ENCODE measurements at regions not wholly inside any gene's neighbourhood (a gene's known extent, or its start where the extent isn't known, plus 50 kb on each side); places are given as distances from the start of the nearest gene placed in this dataset.

- DNase-seq (ENCODE audit: low read depth in 1 of 2, low spot score in 1 of 2) (no peak), ATAC-seq (no peak), FAIRE-seq (peak; percentile 36)
- Histone ChIP-seq H3K4me1 (peaks cover 34% of the 10 kb centered on the region), H3K9me3 (no peaks in the 10 kb centered on the region), H3K4me3 (no peak overlapping the region), H3K4me2 (no peak overlapping the region), H3K27ac (peak overlapping the region; percentile 8 to 37; a peak in 2 of 6 replicates)
- ChIA-PET CTCF (interaction anchor here (0.8 to 2.0 kb wide), 2 partner anchors 21 to 27 kb away, joined by 3 to 4 read pairs; no protein-coding TSS in a partner anchor), POLR2A (no interaction called here)
- 52% methylated on average over 1 of the region's 1 CpG for WGBS (ENCODE audit: missing lambda C conversion rate)
- TF ChIP-seq KDM5A (IDR thresholded peaks at IDR 0.05) (no peak), REST (IDR thresholded peaks at IDR 0.05) (no peak), EHMT2 (IDR thresholded peaks at IDR 0.05; ENCODE audit: low read depth) (no peak), ESRRA (IDR thresholded peaks at IDR 0.05; ENCODE audit: borderline replicate concordance, low read length) (no peak), HOXB5 (CRISPR knock-in tag; IDR thresholded peaks at IDR 0.05) (no peak), ZSCAN20 (CRISPR knock-in tag; IDR thresholded peaks at IDR 0.05) (no peak), TFCP2L1 (CRISPR knock-in tag; IDR thresholded peaks at IDR 0.05) (no peak), JUN (IDR thresholded peaks at IDR 0.05) (no peak), BHLHE40 (IDR thresholded peaks at IDR 0.05; ENCODE audit: low read depth, low read length) (no peak), PBX3 (IDR thresholded peaks at IDR 0.05) (no peak), MYC (IDR thresholded peaks at IDR 0.05; ENCODE audit: borderline replicate concordance, low read length) (no peak), HOXB13 (CRISPR knock-in tag; IDR thresholded peaks at IDR 0.05; ENCODE audit: low read depth) (no peak), ATOH8 (CRISPR knock-in tag; IDR thresholded peaks at IDR 0.05; ENCODE audit: low read depth) (no peak)
These were observed 264.2 kb downstream of the ZSWIM6 start for GRCh38 chr5:61596265-61596664.

- DNase-seq (ENCODE audit: low read depth in 1 of 2, low spot score in 1 of 2) (no peak), ATAC-seq (no peak), FAIRE-seq (no peak)
- TF ChIP-seq FOXS1 (CRISPR knock-in tag; IDR thresholded peaks at IDR 0.05) (no peak), ZC3H11A (IDR thresholded peaks at IDR 0.05) (no peak), HOXB13 (CRISPR knock-in tag; IDR thresholded peaks at IDR 0.05; ENCODE audit: low read depth) (no peak), ATOH8 (CRISPR knock-in tag; IDR thresholded peaks at IDR 0.05; ENCODE audit: low read depth) (no peak), SMC3 (IDR thresholded peaks at IDR 0.05) (no peak), ESRRA (IDR thresholded peaks at IDR 0.05; ENCODE audit: borderline replicate concordance, low read length) (no peak), TFCP2L1 (CRISPR knock-in tag; IDR thresholded peaks at IDR 0.05) (no peak), MYC (IDR thresholded peaks at IDR 0.05; ENCODE audit: borderline replicate concordance, low read length) (no peak), CTCF (IDR thresholded peaks at IDR 0.05) (no peak), USF2 (IDR thresholded peaks at IDR 0.05) (no peak), HEYL (CRISPR knock-in tag; IDR thresholded peaks at IDR 0.05) (no peak), POLR2AphosphoS2 (conservative IDR thresholded peaks at IDR 0.05; ENCODE audit: low read length) (no peak), NFE2L2 (conservative IDR thresholded peaks at IDR 0.05; ENCODE audit: low read length) (no peak), CEBPB (IDR thresholded peaks at IDR 0.05) (no peak), BCL3 (IDR thresholded peaks at IDR 0.05) (no peak), RCOR1 (IDR thresholded peaks at IDR 0.05; ENCODE audit: low read depth, low read length) (no peak), TP53 (CRISPR knock-in tag; IDR thresholded peaks at IDR 0.05) (no peak), GATA3 (IDR thresholded peaks at IDR 0.05; ENCODE audit: borderline replicate concordance) (no peak), JUNB (IDR thresholded peaks at IDR 0.05) (no peak), MAX (IDR thresholded peaks at IDR 0.05) (no peak)
- ChIA-PET CTCF (interaction anchor here (1.1 to 1.8 kb wide), 3 partner anchors 26 to 129 kb away, joined by 3 to 4 read pairs (median 3); no protein-coding TSS in a partner anchor), POLR2A (no interaction called here)
- Histone ChIP-seq H3K4me3 (no peak overlapping the region), H3K9me3 (no peaks in the 10 kb centered on the region), H3K4me2 (no peak overlapping the region), H3K4me1 (peaks cover 48% of the 10 kb centered on the region), H3K27ac (peak overlapping the region; percentile 81 to 85; a peak in 5 of 6 replicates)
These were observed 265.6 kb downstream of the ZSWIM6 start for GRCh38 chr5:61597684-61598083.
